Heart left ventricle (tissue), 16 donors: ENCODE measurements at regions not wholly inside any gene's neighbourhood (a gene's known extent, or its start where the extent isn't known, plus 50 kb on each side); places are given as distances from the start of the nearest gene placed in this dataset.
A peak's percentile ranks its signal among the peaks of the same experiment; 100 is the strongest.

ENCODE experiments used
- ATAC-seq, 4 donors: fragments of 200-7000 bp; cut with Tn5 transposase; one replicate each; pipeline ENCODE4 v1.9.1; 2020 to 2022; ENCODE audit warnings: moderate library complexity in 4 of 4, mild to moderate bottlenecking in 3 of 4, moderate number of reproducible peaks in 1 of 4
- DNase-seq, 5 donors: peaks; one replicate each; pipeline ENCODE4 v3.0.0-alpha.2; 2020
- H3K27ac ChIP-seq, 12 donors: fragments of 200-600 bp; sonication (generic) in 4 of 12; one replicate each; pipeline versions ENCODE4 v1.5.0 to v1.8.0; 2016 to 2022; ENCODE audit warnings: mild to moderate bottlenecking in 2 of 12
- H3K27me3 ChIP-seq, 9 donors: fragments of 200-600 bp; sonication (generic) in 2 of 9; one replicate each; pipeline versions ENCODE4 v1.5.1 to v1.8.0; 2016 to 2022; ENCODE audit warnings: mild to moderate bottlenecking in 3 of 9
- H3K36me3 ChIP-seq, 9 donors: fragments of 200-600 bp; sonication (generic) in 2 of 9; one replicate each; pipeline versions ENCODE4 v1.5.0 to v1.8.0; 2018 to 2022; ENCODE audit warnings: mild to moderate bottlenecking in 2 of 9
- H3K4me1 ChIP-seq, 12 donors: fragments of 200-600 bp; sonication (generic) in 4 of 12; one replicate each; pipeline versions ENCODE4 v1.5.0 to v1.8.0; 2016 to 2022; ENCODE audit warnings: mild to moderate bottlenecking in 3 of 12
- H3K4me3 ChIP-seq, 12 donors: fragments of 200-600 bp; sonication (generic) in 4 of 12; one replicate each; pipeline versions ENCODE4 v1.5.0 to v1.8.0; 2017 to 2022; ENCODE audit warnings: mild to moderate bottlenecking in 9 of 12, moderate library complexity in 4 of 12
- H3K9me3 ChIP-seq, 12 donors: fragments of 200-600 bp; sonication (generic) in 4 of 12; one replicate each; pipeline versions ENCODE4 v1.5.0 to v1.8.0; 2016 to 2022; ENCODE audit warnings: mild to moderate bottlenecking in 1 of 12
- POLR2A ChIP-seq, 2 donors: fragments of 450-650 bp; IDR thresholded peaks; one replicate each; pipeline ENCODE4 v1.6.1; 2017; ENCODE audit warnings: antibody characterized with exemption in 2 of 2, mild to moderate bottlenecking in 2 of 2, moderate library complexity in 2 of 2
- WGBS, 4 donors: extraction: QIAGEN DNeasy Blood & Tissue Kit in 2 of 4; methylation state at CpG; one replicate each; pipeline versions ENCODE4 v1.1.5 to v1.1.7; 2013 to 2018; 5-methylcytosine and 5-hydroxymethylcytosine counted together
- intact Hi-C, 10 donors: fragments of 100-400 bp; cut with DNase I; formaldehyde crosslinking; loops; one replicate each; pipeline versions ENCODE4 v1.11.1 to v1.14.2; 2022
- TF ChIP-seq, protein P1 (sequence below), 12 donors: fragments of 200-600 bp; sonication (generic) in 4 of 12; IDR thresholded peaks; one replicate each; pipeline versions ENCODE4 v1.5.0 to v1.8.0; 2018 to 2022; ENCODE audit warnings: antibody characterized with exemption in 12 of 12, mild to moderate bottlenecking in 5 of 12
- donor health status: ischemic (EF 13 %, LVEDD 7.1; RV severe dilation, severe dysfunction).
- donor health status: healthy with polysubstance abuse.
- donor health status: DM: no; HTN: yes; CAD: no.
- donor health status: DM: no; HTN: no; CAD: no.
- donor health status: ischemic (EF 25% LVEDD 6.9; RV normal size, moderate dysfunction).
- donor health status: ischemic (EF 25% LVEDD 5.7; RV mildly dilated, moderate dysfunction).
- donor health status: healthy.
- donor health status: DM: yes; HTN: yes; CAD: no.
- donor health status: ischemic (EF 35%, LVEDD 5.7; RV mildly dilated, moderate dysfunction).
- donor health status: nonischemic (EF 11% LVEDD 7.7; RV severe dilation, severe dysfunction).
- donor health status: DM: yes; HTN: yes; CAD: no.
- donor health status: PGD.
- donor health status: ischemic (EF 29% LVEDD 5.4; RV normal size, mild dysfunction).
- donor health status: nonischemic (EF 23%, LVEDD 6.1; RV moderate dilation, normal function).

DNA sequence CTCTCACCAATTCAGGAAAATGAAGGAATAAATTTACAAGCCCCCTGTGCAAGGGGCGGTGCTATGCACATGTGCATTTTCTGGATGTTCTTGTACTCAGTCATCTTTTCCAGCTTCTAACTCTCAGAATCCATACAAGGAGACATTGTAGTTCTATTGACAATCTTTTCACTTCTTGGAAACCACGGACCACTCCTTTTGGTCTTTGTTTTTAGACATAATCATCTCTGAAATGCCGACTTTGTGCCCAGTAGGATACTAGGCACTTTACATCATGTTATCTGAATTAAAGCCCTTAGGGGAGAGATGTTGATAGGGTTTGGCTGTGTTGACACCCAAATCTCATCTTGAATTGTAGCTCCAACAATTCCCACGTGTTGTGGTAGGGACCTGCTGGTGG is 322.6 kb upstream of the WWC1 start:
- Histone ChIP-seq H3K4me1 (peaks cover 0 to 30% (median 8%) of the 10 kb centered on the region in 12 donors), H3K27ac (no peak overlapping the region), H3K36me3 (no peaks in the 10 kb centered on the region), H3K27me3 (no peaks in the 10 kb centered on the region), H3K9me3 (no peaks in the 10 kb centered on the region), H3K4me3 (no peak overlapping the region)
- no peak for DNase-seq
- WGBS, 4 donors = 58 to 67% (median 65%) methylated on average over 4 of the region's 4 CpGs
- intact Hi-C loops = no loop called here
- ATAC-seq = no peak
- TF ChIP-seq POLR2A (IDR thresholded peaks at IDR 0.05) = no peak
- TF ChIP-seq, protein P1, sequence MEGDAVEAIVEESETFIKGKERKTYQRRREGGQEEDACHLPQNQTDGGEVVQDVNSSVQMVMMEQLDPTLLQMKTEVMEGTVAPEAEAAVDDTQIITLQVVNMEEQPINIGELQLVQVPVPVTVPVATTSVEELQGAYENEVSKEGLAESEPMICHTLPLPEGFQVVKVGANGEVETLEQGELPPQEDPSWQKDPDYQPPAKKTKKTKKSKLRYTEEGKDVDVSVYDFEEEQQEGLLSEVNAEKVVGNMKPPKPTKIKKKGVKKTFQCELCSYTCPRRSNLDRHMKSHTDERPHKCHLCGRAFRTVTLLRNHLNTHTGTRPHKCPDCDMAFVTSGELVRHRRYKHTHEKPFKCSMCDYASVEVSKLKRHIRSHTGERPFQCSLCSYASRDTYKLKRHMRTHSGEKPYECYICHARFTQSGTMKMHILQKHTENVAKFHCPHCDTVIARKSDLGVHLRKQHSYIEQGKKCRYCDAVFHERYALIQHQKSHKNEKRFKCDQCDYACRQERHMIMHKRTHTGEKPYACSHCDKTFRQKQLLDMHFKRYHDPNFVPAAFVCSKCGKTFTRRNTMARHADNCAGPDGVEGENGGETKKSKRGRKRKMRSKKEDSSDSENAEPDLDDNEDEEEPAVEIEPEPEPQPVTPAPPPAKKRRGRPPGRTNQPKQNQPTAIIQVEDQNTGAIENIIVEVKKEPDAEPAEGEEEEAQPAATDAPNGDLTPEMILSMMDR (IDR thresholded peaks at IDR 0.05) = no peak

DNA sequence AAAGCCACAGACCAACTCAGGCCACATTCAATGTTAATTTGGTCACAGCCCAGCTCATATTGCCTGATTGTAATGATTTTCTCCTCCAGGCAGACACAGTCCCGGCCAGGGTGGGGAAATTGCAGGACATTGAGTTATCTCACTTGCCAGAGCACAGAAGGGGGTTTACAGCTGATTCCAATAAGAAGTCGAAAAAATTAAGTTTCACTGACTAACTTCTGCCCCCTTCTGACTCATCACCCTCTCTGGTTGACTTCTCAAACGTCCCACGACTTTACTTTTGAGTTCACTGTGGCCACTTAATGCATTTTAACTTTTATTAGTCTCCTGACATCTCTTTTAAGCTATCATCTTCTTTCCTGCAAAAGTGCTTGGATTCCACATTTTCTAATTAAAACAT is 321.4 kb upstream of the WWC1 start:
- ATAC-seq (no peak), DNase-seq (no peak)
- peaks cover 0 to 30% (median 8%) of the 10 kb centered on the region in 12 donors for H3K4me1 ChIP-seq
- TF ChIP-seq POLR2A (IDR thresholded peaks at IDR 0.05) = no peak
- TF ChIP-seq, protein P1 (IDR thresholded peaks at IDR 0.05) = no peak
- WGBS, 4 donors = 44 to 70% (median 58%) methylated on average over 4 of the region's 4 CpGs
- intact Hi-C loops = no loop called here
- no peak overlapping the region for H3K27ac ChIP-seq
- H3K27me3 ChIP-seq = no peaks in the 10 kb centered on the region
- no peak overlapping the region for H3K4me3 ChIP-seq
- H3K9me3 ChIP-seq = no peaks in the 10 kb centered on the region
- no peaks in the 10 kb centered on the region for H3K36me3 ChIP-seq

DNA sequence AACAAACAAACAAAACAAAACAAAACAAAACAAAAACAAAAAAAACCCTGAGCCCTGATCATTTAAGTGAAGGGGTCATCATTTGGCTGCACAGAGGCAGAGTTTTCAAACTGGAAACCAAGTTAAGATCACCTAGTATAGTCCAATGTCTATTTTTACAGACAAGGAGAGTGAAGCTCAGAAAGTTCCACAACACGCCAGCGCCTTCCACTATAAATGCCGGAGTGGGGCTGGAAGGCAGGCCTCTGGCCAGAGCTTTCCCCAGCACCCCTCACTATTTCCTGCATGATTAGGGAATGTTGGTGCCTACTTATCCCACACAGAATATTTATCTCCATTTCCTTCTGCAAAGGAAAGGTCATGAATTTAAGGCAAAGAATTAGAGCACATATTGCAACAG is 319.7 kb upstream of the WWC1 start:
- Histone ChIP-seq H3K36me3 (no peaks in the 10 kb centered on the region), H3K4me3 (no peak overlapping the region), H3K27me3 (no peaks in the 10 kb centered on the region), H3K4me1 (peaks cover 0 to 29% (median 8%) of the 10 kb centered on the region in 12 donors), H3K27ac (peak overlapping the region in 5 of 12 donors; percentile 4 to 56 (median 37)), H3K9me3 (peaks cover 0 to 2% (median 0%) of the 10 kb centered on the region in 12 donors)
- DNase-seq (no peak), ATAC-seq (peak; percentile 39 to 65 (median 65))
- 31 to 53% (median 48%) methylated on average over 3 of the region's 3 CpGs for WGBS, 4 donors
- no peak for TF ChIP-seq POLR2A (IDR thresholded peaks at IDR 0.05)
- TF ChIP-seq, protein P1 (IDR thresholded peaks at IDR 0.05) = no peak
- intact Hi-C loops = no loop called here

DNA sequence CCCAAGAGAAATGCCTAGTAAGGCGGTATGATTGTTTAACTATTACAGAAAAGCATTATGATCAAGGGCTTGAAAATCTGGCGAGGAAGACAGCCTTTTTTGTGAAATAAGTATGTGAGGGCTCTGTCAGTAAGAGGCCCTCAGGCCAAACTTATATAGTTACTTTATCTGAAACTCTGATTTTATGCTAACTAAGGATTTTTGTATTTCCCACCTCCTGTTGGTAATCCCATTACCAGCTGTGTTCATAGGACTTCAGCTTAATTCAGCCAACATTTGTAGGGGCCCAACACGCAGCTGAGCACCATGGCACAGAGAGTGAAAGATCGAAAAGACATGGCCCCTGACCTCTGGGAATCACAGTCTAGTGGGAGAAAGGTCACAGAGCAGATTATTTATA is 318.3 kb upstream of the WWC1 start:
- WGBS, 4 donors = 87 to 91% (median 89%) methylated on average over 4 of the region's 4 CpGs
- peaks cover 0 to 16% (median 1%) of the 10 kb centered on the region in 12 donors for H3K4me1 ChIP-seq
- peaks cover 0 to 7% (median 0%) of the 10 kb centered on the region in 12 donors for H3K9me3 ChIP-seq
- ATAC-seq = peak in 1 of 4 donors; percentile 13
- DNase-seq = no peak
- H3K36me3 ChIP-seq = no peaks in the 10 kb centered on the region
- no peaks in the 10 kb centered on the region for H3K27me3 ChIP-seq
- peak overlapping the region in 1 of 12 donors; percentile 3 for H3K27ac ChIP-seq
- intact Hi-C loops = no loop called here
- TF ChIP-seq, protein P1 (IDR thresholded peaks at IDR 0.05) = no peak
- TF ChIP-seq POLR2A (IDR thresholded peaks at IDR 0.05) = no peak
- H3K4me3 ChIP-seq = no peak overlapping the region
